ENCODE measurements at regions not wholly inside any gene's neighbourhood (a gene's known extent, or its start where the extent isn't known, plus 50 kb on each side); places are given as distances from the start of the nearest gene placed in this dataset.

GRCh38 chr16:9399573-9399972, 308.1 kb downstream of the HAPSTR1 start:
- FAIRE-seq = no peak
- no peak for DNase-seq (ENCODE audit: extremely low spot score, insufficient read length, low read depth)

DNA sequence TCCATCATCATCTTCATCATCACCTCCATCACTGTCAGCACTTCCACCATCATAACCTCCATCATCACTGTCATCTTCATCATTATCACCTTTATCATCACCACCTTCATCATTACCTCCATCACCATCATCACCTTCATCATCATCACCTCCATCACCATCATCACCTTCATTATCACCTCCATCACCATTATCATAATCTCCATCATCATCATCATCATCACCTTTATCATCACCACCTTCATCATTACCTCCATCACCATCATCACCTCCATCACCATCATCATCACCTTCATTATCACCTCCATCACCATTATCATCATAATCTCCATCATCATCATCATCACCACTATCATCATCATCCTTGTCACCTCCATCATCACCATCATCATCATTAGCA, 309.7 kb downstream of the HAPSTR1 start:
- no peak for FAIRE-seq
- no peak for DNase-seq (ENCODE audit: extremely low spot score, insufficient read length, low read depth)

GRCh38 chr16:9402293-9402860, 310.9 kb downstream of the HAPSTR1 start:
- DNase-seq (ENCODE audit: extremely low spot score, insufficient read length, low read depth) (no peak), FAIRE-seq (no peak)

GRCh38 chr16:9404811-9405210, 313.4 kb downstream of the HAPSTR1 start:
- DNase-seq (ENCODE audit: extremely low spot score, insufficient read length, low read depth) (no peak), FAIRE-seq (no peak)

DNA sequence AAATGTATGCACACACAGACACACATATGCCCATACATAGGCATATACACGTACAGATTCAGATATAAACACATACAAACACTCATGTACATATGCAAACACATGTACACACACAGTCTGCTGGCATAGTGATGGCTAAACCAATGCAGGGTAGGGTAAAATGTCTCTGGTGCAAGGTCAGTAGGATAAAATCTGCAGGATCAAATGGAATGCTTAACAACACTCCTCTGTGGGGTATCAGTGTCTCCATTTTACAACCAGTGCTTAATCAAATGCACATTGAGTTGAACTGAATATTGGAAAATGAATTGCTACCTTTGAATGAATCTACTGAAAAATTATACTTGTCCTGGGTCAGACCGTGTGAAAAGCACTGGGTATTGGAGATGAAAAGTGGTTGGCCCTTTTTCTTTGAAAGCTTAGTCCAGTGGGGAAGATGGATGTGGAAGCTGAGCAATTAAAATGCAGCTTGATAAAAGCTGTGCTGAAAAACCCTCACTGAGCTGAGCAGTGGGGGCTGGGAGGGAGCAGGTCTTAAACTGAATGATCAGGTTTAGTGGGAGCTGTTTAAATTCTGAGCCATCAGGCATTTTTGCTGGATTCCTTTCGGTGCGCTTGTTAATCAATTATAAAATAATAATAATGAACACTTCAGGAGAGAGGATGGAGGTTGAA, 314.7 kb downstream of the HAPSTR1 start:
- no peak for FAIRE-seq
- no peak for DNase-seq (ENCODE audit: extremely low spot score, insufficient read length, low read depth)

DNA sequence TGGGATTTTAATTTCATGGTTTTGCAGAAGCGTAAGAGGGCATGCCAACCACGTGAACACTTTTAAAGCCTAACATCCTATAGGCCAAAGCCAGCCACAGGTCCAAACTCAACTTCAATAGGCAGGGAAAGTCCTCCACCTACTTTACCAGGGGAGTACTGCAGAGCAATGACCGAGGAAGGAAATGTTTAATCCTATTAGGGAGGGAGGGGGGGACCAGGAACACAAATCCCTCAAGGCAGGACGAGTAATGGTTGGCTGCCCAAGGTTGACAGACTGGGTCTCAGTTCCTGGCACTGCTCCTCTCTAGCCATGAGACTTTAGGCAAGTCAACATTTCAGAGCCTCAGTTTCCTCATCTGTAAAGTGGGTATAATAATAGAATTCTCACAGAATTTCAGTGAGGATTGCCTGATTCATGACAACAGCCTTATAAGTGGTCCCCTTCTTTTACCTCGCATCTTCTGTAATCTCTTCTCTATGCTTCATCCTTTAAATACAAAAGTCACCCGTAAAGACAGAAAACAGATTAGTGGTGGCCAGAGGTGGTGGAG, 315.8 kb downstream of the HAPSTR1 start:
- DNase-seq (ENCODE audit: extremely low spot score, insufficient read length, low read depth) (no peak), FAIRE-seq (no peak)

GRCh38 chr16:9408297-9408878, 316.9 kb downstream of the HAPSTR1 start:
- DNase-seq (ENCODE audit: extremely low spot score, insufficient read length, low read depth) (no peak), FAIRE-seq (no peak)

- no peak for DNase-seq (ENCODE audit: extremely low spot score, insufficient read length, low read depth)
- FAIRE-seq = no peak
Measured at GRCh38 chr16:9409560-9410493, 318.4 kb downstream of the HAPSTR1 start.

DNA sequence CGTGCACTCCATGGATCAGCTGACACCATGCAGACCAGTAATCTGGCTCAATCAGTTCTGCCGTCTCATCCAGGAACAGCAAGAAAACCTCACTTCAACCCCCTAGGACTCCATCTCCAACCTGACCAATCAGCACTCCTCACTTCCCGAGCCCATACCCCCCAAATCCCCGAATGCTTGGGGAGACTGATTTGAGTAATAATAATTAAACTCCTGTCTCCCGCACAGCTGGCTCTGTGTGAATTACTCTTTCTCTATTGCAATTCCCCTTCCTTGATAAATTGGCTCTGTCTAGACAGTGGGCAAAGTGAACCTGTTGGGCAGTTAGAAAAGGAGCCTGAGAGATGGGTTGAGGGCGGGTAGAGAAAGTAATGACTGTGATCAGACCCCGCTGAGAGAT, 320.0 kb downstream of the HAPSTR1 start:
- FAIRE-seq (no peak), DNase-seq (ENCODE audit: extremely low spot score, insufficient read length, low read depth) (no peak)

DNA sequence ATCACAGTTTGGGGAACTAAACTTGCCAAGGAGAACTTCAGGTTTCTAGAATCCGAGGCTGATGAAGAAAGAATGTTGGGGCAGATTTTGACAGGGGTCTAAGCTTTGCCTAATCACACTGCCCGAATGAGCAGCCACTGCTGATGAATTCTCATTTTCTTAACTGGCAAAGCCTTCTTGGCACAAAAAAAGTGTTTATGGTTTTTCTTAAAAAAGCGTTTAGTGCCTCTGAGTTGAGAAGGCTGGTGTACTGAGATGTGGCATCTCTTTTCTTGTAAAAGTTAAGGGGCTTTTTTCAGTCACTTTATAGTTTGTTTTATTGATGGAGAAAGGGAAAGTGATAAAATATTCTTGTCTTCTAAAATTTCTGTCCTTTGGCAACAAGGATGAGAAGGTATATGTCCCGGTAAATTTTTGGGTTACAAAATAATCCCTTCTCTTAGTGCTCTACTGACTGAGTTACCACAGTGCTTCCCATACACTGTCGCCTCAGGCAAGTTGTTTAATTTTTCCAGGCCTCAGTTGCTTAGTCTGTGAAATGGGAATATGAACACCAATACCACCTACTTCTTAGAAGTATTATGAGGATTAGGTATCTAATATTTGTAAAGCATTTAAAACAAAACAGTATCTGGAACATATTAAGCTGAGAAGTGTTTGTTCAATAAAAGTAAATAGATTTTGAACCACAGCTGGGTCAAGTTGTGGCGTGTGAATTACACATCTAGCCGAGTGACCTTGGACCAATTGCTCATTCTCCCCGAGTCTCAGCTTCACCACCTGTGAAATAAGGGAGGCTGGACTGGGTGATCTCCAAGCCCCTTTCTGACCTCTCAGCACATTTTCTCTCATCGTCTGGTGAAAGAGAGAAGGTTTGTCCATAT, 320.8 kb downstream of the HAPSTR1 start:
- no peak for DNase-seq (ENCODE audit: extremely low spot score, insufficient read length, low read depth)
- no peak for FAIRE-seq

DNA sequence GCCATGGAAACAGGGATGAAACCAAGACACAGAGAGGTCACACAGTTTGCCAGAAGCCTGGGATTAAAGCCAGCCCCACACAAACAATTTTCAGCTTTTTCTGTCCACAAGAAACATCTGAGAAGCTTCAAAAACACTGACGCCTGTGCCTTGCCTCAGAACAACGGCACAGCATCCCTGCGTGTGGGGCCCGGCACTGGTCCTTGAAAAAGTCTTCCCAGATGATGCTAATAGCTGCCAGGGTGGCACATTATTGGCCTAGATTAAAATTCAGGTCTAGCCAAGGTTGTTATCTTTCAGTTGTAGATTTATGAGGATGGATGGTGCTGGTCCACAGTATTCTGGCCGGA, 321.4 kb downstream of the HAPSTR1 start:
- DNase-seq (ENCODE audit: extremely low spot score, insufficient read length, low read depth) = no peak
- FAIRE-seq = no peak

DNA sequence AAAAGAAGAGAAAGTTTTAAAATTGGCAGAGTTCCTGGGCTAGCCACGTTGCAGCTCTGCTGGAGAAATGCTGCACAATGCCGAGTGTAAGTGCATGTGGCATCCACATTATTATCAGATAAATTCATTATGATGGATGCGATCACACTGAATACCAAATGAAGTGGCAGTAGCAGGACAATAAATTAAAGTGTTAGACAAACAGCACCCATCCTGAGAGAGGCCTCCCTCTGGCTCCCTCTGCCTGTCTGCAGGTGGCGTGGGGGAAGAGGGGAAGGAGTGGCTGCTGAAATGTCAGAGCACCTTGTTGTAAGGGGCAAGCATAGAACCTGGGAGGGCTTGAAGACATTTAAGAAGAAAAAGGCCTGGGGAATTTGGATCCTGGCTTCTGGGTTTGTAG, 324.1 kb downstream of the HAPSTR1 start:
- DNase-seq (ENCODE audit: extremely low spot score, insufficient read length, low read depth) (no peak), FAIRE-seq (no peak)

DNA sequence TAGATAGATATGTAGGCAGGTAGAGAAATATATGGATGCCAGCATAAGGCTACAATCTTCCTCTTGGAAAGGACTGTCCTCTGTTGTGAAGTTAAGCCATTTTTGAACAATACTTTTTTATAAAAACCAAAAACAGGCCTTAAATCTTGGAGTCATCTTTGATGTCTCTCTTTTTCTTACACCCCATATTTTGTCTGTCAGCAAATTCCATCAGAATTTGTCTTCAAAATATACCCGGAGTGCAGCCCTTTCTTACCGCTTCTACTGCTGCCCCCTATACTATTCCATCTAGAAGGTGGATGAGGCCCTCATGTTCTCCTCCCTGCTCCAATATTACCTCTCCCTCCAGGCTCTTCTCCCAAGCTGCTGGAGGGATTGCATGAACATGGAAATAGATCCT, 326.5 kb downstream of the HAPSTR1 start:
- DNase-seq (ENCODE audit: extremely low spot score, insufficient read length, low read depth) = no peak
- FAIRE-seq = no peak

DNA sequence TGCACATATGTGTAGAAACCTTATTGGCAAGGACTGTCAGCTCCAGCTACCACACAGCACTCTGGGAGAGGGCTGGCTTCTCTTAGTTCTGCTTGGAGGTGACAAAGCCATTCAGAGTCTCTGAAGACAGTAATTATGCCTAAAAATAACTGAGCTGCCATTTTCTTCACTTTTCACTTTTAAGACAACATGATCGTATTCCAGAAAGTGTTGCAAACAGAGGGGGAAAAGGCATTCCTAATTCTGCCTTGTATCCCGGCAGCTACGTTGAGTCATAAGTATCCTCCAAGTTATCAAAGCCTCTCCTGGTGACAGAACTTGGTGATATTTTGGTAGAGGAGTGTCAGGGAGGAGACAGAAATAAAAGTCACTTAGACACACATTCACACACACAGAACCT, 327.7 kb downstream of the HAPSTR1 start:
- FAIRE-seq (no peak), DNase-seq (ENCODE audit: extremely low spot score, insufficient read length, low read depth) (no peak)

DNA sequence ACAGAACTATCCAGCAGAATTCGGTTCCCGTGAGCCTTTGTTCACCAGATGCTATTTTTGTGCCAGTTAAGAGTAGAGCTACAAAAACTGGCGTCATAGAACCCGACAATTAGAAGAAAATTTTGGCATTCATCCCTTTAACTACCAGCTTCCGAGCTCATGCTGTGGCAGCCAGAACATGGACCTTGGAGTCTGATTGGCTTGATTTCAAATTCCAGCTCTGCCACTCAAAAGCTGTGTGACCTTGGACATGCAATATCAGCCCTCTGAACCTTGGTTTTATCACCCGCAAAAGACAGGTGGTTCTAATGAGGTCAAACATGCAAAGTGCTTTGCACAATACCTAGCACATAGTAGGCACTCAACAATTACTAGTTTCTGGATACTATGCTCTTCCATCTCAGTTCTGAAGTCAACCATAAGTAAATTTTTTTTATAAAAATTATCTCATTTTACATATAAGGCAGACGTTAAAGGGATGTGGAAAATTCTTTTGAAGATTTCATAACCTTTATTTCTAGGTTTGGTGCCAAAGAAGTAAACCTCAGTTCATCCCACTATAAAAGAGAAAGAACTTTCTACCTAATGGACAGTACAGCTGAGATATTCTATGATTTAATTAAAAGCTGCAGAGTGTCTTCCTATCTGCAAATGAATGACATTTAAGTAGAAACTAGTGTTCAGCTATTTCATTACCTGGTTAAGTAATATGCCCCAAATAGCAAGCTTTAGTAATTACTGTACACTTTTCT, 331.5 kb downstream of the HAPSTR1 start:
- no peak for DNase-seq (ENCODE audit: extremely low spot score, insufficient read length, low read depth)
- FAIRE-seq = no peak

DNA sequence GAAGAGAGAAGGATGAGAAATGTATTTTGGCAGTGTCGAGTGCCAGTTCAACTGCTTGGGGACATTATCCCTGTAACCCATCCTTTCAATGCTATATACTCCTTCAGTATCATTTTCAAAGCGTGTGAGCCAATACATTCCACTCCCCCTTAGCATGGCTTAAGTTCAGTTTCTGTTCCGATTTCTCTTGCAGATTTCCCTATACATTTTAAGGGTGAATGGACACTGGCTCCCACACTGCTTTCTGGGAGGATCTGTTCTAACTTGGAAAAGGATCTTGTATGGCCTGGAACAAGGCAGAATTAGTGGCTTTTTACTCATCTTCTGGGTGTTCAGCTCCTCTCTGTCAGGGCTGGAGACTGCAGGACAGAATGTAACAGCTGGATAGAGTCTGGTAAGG, 333.8 kb downstream of the HAPSTR1 start:
- no peak for FAIRE-seq

DNA sequence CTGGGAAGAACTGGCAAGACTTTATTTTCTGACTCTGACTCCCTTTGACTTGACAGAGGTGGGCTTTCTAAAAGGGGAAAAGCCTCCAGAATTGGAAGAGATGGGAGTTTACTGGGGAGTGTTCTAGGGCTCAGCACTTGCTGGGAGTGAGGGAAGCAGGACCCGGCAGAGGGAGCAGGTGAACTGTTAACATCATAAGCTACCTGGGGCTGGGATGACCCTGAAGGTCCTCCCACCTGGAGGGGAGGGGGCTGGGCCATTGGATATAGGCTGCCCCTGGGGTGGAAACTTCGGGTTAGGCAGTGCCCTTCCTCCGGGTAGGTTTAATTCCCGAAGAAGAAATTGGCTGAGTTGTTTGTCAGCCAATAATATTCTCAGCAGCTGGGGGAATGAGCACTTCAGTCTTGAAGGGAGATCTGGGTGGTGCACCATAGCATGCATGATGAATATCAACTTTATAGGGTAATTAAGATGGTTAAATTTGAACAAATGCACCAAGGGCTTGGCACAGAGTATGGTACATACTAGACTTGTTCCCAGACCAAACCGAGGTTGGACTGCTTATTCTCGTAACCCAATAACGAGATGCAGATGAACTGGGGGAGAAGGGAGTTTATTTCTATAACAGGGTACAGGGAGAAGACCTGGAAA, 337.0 kb downstream of the HAPSTR1 start:
- no peak for DNase-seq (ENCODE audit: extremely low spot score, insufficient read length, low read depth)
- FAIRE-seq = no peak

More for the DNA sequence above, 333.8 kb downstream of the HAPSTR1 start:
- DNase-seq (ENCODE audit: extremely low spot score, insufficient read length, low read depth) = no peak

DNA sequence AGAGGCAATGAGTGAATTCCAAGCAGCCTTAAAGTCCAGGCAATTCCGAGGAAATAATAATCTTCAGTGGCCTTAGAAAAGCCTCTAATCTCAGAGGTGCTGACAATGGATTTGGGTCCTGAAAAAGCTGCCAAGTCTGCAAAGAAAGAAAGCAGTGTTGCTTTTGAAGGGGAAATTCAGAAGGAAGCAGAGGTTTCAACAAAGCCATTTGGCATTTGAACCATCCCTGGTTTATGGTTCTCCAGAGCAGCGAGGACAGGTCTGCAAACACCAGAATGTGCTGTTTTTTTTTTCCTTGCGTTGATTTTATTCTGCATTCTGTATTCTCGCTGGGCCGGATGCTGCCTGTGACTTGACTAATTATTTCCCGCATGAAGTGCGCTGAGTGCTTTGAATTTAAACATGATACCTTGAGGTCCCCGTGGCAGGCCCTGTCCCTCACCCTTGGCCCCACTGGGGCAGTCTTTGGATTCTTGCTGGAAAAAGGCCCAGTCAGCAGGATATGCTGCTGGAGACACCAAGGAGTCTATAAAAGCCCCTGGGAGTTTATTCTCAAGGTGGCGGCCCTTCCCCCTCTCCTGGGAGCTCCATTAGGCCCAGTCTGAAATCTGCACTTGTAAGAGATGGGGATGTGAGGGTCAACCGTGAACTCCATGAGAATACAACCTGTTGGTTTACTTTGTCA, 338.3 kb downstream of the HAPSTR1 start:
- no peak for DNase-seq (ENCODE audit: extremely low spot score, insufficient read length, low read depth)
- FAIRE-seq = no peak

All from GM18507 (cell line).